GM23338 (cell line): ENCODE measurements at regions not wholly inside any gene's neighbourhood (a gene's known extent, or its start where the extent isn't known, plus 50 kb on each side); places are given as distances from the start of the nearest gene placed in this dataset.

Source experiments
- CREB1 ChIP-seq: fragments of 250-450 bp; sonication (Bioruptor Pico); IDR thresholded peaks from 2 replicates; pipeline ENCODE4 v1.5.0; 2020; ENCODE audit warnings: low read depth, mild to moderate bottlenecking, moderate library complexity
- CTCF ChIP-seq, 2 experiments: fragments of 200-600 bp in 1 of 2; sonication (generic) in 1 of 2; conservative IDR thresholded peaks; 2 replicates each; pipeline versions ENCODE4 v1.5.1 to v1.6.1; 2016 to 2017; ENCODE audit warnings: antibody characterized with exemption in 2 of 2, low read depth in 2 of 2, mild to moderate bottlenecking in 2 of 2, moderate library complexity in 1 of 2
- ETS1 ChIP-seq: IDR thresholded peaks from 2 replicates; pipeline ENCODE4 v1.6.1; 2016; ENCODE audit warnings: antibody characterized with exemption
- EZH2 ChIP-seq: fragments of 200-600 bp; sonication (generic); IDR thresholded peaks from one replicate; pipeline ENCODE4 v1.8.0; 2017; ENCODE audit warnings: antibody characterized with exemption, mild to moderate bottlenecking, low read depth; ENCODE audit not compliant: unreplicated experiment
- EZH2phosphoT487 ChIP-seq: fragments of 200-600 bp; sonication (generic); IDR thresholded peaks from one replicate; pipeline ENCODE4 v1.8.1; 2018; ENCODE audit warnings: antibody characterized with exemption; ENCODE audit not compliant: unreplicated experiment
- JUNB ChIP-seq: IDR thresholded peaks from one replicate; pipeline ENCODE4 v1.6.1; 2016; ENCODE audit warnings: antibody characterized with exemption; ENCODE audit not compliant: unreplicated experiment
- NANOG ChIP-seq: IDR thresholded peaks from 2 replicates; pipeline ENCODE4 v1.6.1; 2016; ENCODE audit warnings: antibody characterized with exemption, borderline replicate concordance
- POLR2AphosphoS5 ChIP-seq: IDR thresholded peaks from 2 replicates; pipeline ENCODE4 v1.6.1; 2016; ENCODE audit warnings: antibody characterized with exemption, low read depth
- REST ChIP-seq: IDR thresholded peaks from one replicate; pipeline ENCODE4 v1.6.1; 2018; ENCODE audit warnings: antibody characterized with exemption; ENCODE audit not compliant: unreplicated experiment
- STAT1 ChIP-seq: IDR thresholded peaks from one replicate; pipeline ENCODE4 v1.6.1; 2016; ENCODE audit warnings: antibody characterized with exemption; ENCODE audit not compliant: unreplicated experiment

GRCh38 chr1:239189998-239190512 lies 196.3 kb upstream of the CHRM3 start:
- no peak for TF ChIP-seq CTCF (conservative IDR thresholded peaks at IDR 0.05; ENCODE audit: low read depth in 2 of 2)
- no peak for TF ChIP-seq EZH2
- no peak for TF ChIP-seq CREB1 (CRISPR knock-in tag)
- no peak for TF ChIP-seq POLR2AphosphoS5
- TF ChIP-seq STAT1, result no peak
- no peak for TF ChIP-seq EZH2phosphoT487
- TF ChIP-seq JUNB, result no peak
- TF ChIP-seq REST, result no peak
- no peak for TF ChIP-seq ETS1
- TF ChIP-seq NANOG, result no peak
